ENCODE measurements at regions not wholly inside any gene's neighbourhood (a gene's known extent, or its start where the extent isn't known, plus 50 kb on each side); places are given as distances from the start of the nearest gene placed in this dataset.

GRCh38 chr9:90423661-90424193, 218.9 kb downstream of the DIRAS2 start:
- H3K27ac ChIP-seq = no peak overlapping the region
- WGBS, 2 donors (ENCODE audit: low coverage in 1 of 2) = 77% methylated on average over 6 to 10 of the region's 10 CpGs
- no peak for TF ChIP-seq CTCF (IDR thresholded peaks at IDR 0.05)
- TF ChIP-seq POLR2A (IDR thresholded peaks at IDR 0.05) = no peak
- no peak for TF ChIP-seq EP300 (IDR thresholded peaks at IDR 0.05)
- no peak for TF ChIP-seq POLR2AphosphoS5 (IDR thresholded peaks at IDR 0.05)
- H3K9me3 ChIP-seq = no peaks in the 10 kb centered on the region
- H3K36me3 ChIP-seq = no peaks in the 10 kb centered on the region
- peaks cover 3% of the 10 kb centered on the region for H3K27me3 ChIP-seq
- H3K4me3 ChIP-seq = no peak overlapping the region
- no peaks in the 10 kb centered on the region for H3K4me1 ChIP-seq
- no peak for ATAC-seq

- no peaks in the 10 kb centered on the region for H3K4me1 ChIP-seq
- ATAC-seq = no peak
- peaks cover 8% of the 10 kb centered on the region for H3K27me3 ChIP-seq
- WGBS, 2 donors (ENCODE audit: low coverage in 1 of 2) = 90 to 92% methylated on average over 2 to 10 of the region's 10 CpGs
- H3K36me3 ChIP-seq = no peaks in the 10 kb centered on the region
- no peaks in the 10 kb centered on the region for H3K9me3 ChIP-seq
- TF ChIP-seq POLR2AphosphoS5 (IDR thresholded peaks at IDR 0.05) (no peak), POLR2A (IDR thresholded peaks at IDR 0.05) (no peak), EP300 (IDR thresholded peaks at IDR 0.05) (no peak), CTCF (IDR thresholded peaks at IDR 0.05) (no peak)
- H3K4me3 ChIP-seq = no peak overlapping the region
- no peak overlapping the region for H3K27ac ChIP-seq
These were observed 214.1 kb downstream of the DIRAS2 start for GRCh38 chr9:90428517-90428916.

- no peak for ATAC-seq
- Histone ChIP-seq H3K27ac (no peak overlapping the region), H3K4me1 (no peaks in the 10 kb centered on the region), H3K9me3 (no peaks in the 10 kb centered on the region), H3K4me3 (no peak overlapping the region), H3K36me3 (no peaks in the 10 kb centered on the region), H3K27me3 (peaks cover 18% of the 10 kb centered on the region)
- WGBS, 2 donors (ENCODE audit: low coverage in 1 of 2) = 73 to 86% methylated on average over 2 to 7 of the region's 8 CpGs
- no peak for TF ChIP-seq EP300 (IDR thresholded peaks at IDR 0.05)
- TF ChIP-seq POLR2A (IDR thresholded peaks at IDR 0.05) = no peak
- no peak for TF ChIP-seq CTCF (IDR thresholded peaks at IDR 0.05)
- no peak for TF ChIP-seq POLR2AphosphoS5 (IDR thresholded peaks at IDR 0.05)
These were observed 209.7 kb downstream of the DIRAS2 start for GRCh38 chr9:90432951-90433350.

- H3K4me1 ChIP-seq = no peaks in the 10 kb centered on the region
- no peak overlapping the region for H3K4me3 ChIP-seq
- H3K9me3 ChIP-seq = peaks cover 0 to 2% (median 0%) of the 10 kb centered on the region in 3 donors
- no peak for ATAC-seq
- H3K27me3 ChIP-seq = peaks cover 18% of the 10 kb centered on the region
- TF ChIP-seq CTCF (IDR thresholded peaks at IDR 0.05) = no peak
- TF ChIP-seq EP300 (IDR thresholded peaks at IDR 0.05) = no peak
- TF ChIP-seq POLR2AphosphoS5 (IDR thresholded peaks at IDR 0.05) = no peak
- TF ChIP-seq POLR2A (IDR thresholded peaks at IDR 0.05) = no peak
- H3K27ac ChIP-seq = no peak overlapping the region
- no peaks in the 10 kb centered on the region for H3K36me3 ChIP-seq
- whole genome bisulfite sequencing, 2 donors (ENCODE audit: low coverage in 1 of 2) = 20 to 80% methylated on average over 1 to 10 of the region's 17 CpGs
These were observed 209.2 kb downstream of the DIRAS2 start for GRCh38 chr9:90433398-90433941.

- Histone ChIP-seq H3K36me3 (no peaks in the 10 kb centered on the region), H3K27me3 (peaks cover 34% of the 10 kb centered on the region), H3K9me3 (peaks cover 0 to 17% (median 0%) of the 10 kb centered on the region in 3 donors), H3K27ac (no peak overlapping the region), H3K4me1 (no peaks in the 10 kb centered on the region), H3K4me3 (no peak overlapping the region)
- TF ChIP-seq CTCF (IDR thresholded peaks at IDR 0.05) (no peak), POLR2A (IDR thresholded peaks at IDR 0.05) (no peak), EP300 (IDR thresholded peaks at IDR 0.05) (no peak), POLR2AphosphoS5 (IDR thresholded peaks at IDR 0.05) (no peak)
- WGBS, 2 donors (ENCODE audit: low coverage in 1 of 2) = 65 to 71% methylated on average over 2 to 4 of the region's 4 CpGs
- no peak for ATAC-seq
These were observed 200.8 kb downstream of the DIRAS2 start for GRCh38 chr9:90441814-90442213.

Measured in gastroesophageal sphincter (tissue), 4 donors.